ENCODE measurements at regions not wholly inside any gene's neighbourhood (a gene's known extent, or its start where the extent isn't known, plus 50 kb on each side); places are given as distances from the start of the nearest gene placed in this dataset.

- H3K27ac ChIP-seq (ENCODE audit: control insufficient read depth, insufficient read depth): no peak overlapping the region
- no peak overlapping the region for H3K4me2 ChIP-seq (ENCODE audit: control insufficient read depth, insufficient read depth)
- no peaks in the 10 kb centered on the region for H3K9me3 ChIP-seq (replicated peaks; ENCODE audit: control insufficient read depth, insufficient read depth, low read length)
- intact Hi-C loops (cut with micrococcal nuclease; ENCODE audit: unreplicated experiment) (no loop called here), in situ Hi-C loops (cut with MboI) (no loop called here)
- H4K20me1 ChIP-seq (ENCODE audit: control insufficient read depth, insufficient read depth): no peaks in the 10 kb centered on the region
- no peak for ATAC-seq
- WGBS (ENCODE audit: insufficient coverage, insufficient replicate concordance, low lambda C conversion rate, missing lambda C conversion rate): 29% methylated on average over 4 of the region's 4 CpGs
- H3K4me1 ChIP-seq (ENCODE audit: control insufficient read depth, insufficient read depth, low read length): peaks cover 8% of the 10 kb centered on the region
- no TSS peak for BruUV-seq (replicated peaks)
- no peak overlapping the region for H3K9ac ChIP-seq (ENCODE audit: control insufficient read depth, insufficient read depth, low read length)
- H3K4me3 ChIP-seq: no peak overlapping the region
- no peak for FAIRE-seq
- H3K27me3 ChIP-seq (replicated peaks in 1 of 2; ENCODE audit: control insufficient read depth in 2 of 2, insufficient read depth in 2 of 2, low read length in 1 of 2): no peaks in the 10 kb centered on the region
- ChIA-PET POLR2A (no interaction called here), RAD21 (ENCODE audit: unreplicated experiment) (interaction anchor here (1.2 to 1.3 kb wide), 2 partner anchors 72 to 515 kb away, joined by 3 to 4 read pairs; no protein-coding TSS in a partner anchor), CTCF (no interaction called here), SMC1A (ENCODE audit: uncharacterized antibody, unreplicated experiment) (interaction anchor here (0.9 to 1.6 kb wide), 4 partner anchors 17 to 512 kb away, joined by 3 to 4 read pairs (median 3); no protein-coding TSS in a partner anchor)
- H3K79me2 ChIP-seq (ENCODE audit: control insufficient read depth, insufficient read depth, low read length): no peaks in the 10 kb centered on the region
- no peak for DNase-seq (ENCODE audit: low read depth, low spot score)
- no peaks in the 10 kb centered on the region for H3K36me3 ChIP-seq (ENCODE audit: control insufficient read depth in 2 of 2, insufficient read depth in 2 of 2, low read length in 1 of 2)
- no peak overlapping the region for H2AFZ ChIP-seq (ENCODE audit: control insufficient read depth, low read depth, low read length)
- TF ChIP-seq SIX5 (IDR thresholded peaks at IDR 0.05; ENCODE audit: low read depth, low read length, severe bottlenecking) (no peak), RB1 (IDR thresholded peaks at IDR 0.05; ENCODE audit: borderline replicate concordance) (no peak), IKZF2 (IDR thresholded peaks at IDR 0.05) (no peak), NFYA (IDR thresholded peaks at IDR 0.05; ENCODE audit: borderline replicate concordance, low read depth, low read length) (no peak), MEF2A (IDR thresholded peaks at IDR 0.05; ENCODE audit: insufficient read depth, low read depth, low read length) (no peak), EED (IDR thresholded peaks at IDR 0.05; ENCODE audit: low read depth) (no peak), NR2C1 (IDR thresholded peaks at IDR 0.05) (no peak)
- TF ChIP-seq, protein P1, sequence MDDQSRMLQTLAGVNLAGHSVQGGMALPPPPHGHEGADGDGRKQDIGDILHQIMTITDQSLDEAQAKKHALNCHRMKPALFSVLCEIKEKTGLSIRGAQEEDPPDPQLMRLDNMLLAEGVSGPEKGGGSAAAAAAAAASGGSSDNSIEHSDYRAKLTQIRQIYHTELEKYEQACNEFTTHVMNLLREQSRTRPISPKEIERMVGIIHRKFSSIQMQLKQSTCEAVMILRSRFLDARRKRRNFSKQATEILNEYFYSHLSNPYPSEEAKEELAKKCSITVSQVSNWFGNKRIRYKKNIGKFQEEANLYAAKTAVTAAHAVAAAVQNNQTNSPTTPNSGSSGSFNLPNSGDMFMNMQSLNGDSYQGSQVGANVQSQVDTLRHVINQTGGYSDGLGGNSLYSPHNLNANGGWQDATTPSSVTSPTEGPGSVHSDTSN (IDR thresholded peaks at IDR 0.05; ENCODE audit: insufficient replicate concordance, low read depth, low read length): no peak
- TF ChIP-seq, protein P2, sequence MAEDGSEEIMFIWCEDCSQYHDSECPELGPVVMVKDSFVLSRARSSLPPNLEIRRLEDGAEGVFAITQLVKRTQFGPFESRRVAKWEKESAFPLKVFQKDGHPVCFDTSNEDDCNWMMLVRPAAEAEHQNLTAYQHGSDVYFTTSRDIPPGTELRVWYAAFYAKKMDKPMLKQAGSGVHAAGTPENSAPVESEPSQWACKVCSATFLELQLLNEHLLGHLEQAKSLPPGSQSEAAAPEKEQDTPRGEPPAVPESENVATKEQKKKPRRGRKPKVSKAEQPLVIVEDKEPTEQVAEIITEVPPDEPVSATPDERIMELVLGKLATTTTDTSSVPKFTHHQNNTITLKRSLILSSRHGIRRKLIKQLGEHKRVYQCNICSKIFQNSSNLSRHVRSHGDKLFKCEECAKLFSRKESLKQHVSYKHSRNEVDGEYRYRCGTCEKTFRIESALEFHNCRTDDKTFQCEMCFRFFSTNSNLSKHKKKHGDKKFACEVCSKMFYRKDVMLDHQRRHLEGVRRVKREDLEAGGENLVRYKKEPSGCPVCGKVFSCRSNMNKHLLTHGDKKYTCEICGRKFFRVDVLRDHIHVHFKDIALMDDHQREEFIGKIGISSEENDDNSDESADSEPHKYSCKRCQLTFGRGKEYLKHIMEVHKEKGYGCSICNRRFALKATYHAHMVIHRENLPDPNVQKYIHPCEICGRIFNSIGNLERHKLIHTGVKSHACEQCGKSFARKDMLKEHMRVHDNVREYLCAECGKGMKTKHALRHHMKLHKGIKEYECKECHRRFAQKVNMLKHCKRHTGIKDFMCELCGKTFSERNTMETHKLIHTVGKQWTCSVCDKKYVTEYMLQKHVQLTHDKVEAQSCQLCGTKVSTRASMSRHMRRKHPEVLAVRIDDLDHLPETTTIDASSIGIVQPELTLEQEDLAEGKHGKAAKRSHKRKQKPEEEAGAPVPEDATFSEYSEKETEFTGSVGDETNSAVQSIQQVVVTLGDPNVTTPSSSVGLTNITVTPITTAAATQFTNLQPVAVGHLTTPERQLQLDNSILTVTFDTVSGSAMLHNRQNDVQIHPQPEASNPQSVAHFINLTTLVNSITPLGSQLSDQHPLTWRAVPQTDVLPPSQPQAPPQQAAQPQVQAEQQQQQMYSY (CRISPR knock-in tag; IDR thresholded peaks at IDR 0.05): no peak
Observed at GRCh38 chr1:56062625-56063024, 516.7 kb downstream of the PLPP3 start.
